ENCODE measurements at regions not wholly inside any gene's neighbourhood (a gene's known extent, or its start where the extent isn't known, plus 50 kb on each side); places are given as distances from the start of the nearest gene placed in this dataset.

DNA sequence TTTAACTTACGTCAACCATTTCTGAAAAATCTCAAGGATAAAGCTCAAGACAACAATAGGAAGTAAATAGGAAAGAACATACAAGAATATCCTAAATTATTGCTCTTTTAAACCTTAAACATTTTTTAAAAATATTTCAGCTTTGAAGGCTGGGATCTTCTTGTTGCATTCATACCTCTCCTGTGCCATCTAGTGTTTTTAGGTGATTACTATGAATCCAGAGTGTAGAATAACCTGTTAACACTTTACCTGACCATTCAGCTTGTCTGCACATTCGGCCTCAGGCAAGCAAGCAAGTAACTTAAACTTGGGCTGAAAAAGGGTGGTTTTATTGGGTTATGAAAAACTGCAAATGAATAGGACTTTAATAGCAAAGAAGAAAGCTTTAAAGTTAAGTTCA, 507.8 kb upstream of the INTU start:
- no peak for DNase-seq

- DNase-seq = no peak
Measured at GRCh38 chr4:127126718-127127117, 506.0 kb upstream of the INTU start.

DNA sequence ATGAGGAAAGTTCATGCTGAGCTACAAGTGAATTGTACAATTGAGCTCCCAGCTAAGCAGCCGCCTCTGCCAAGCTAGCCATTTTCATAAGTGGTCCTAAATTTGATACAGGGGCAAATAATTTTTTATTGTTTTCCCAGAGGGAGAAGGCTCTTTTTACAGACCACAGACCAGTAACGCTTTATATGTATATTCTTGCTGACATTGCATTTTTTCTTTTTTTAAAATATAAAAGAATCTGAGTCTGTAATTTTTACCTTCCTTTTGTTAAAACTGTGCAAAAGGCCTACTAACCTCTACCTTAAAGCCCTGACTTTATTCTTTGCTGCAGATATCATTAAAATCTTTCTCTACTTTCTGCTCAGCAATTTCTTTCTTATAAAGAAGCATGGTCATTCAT, 501.2 kb upstream of the INTU start:
- no peak for DNase-seq

GRCh38 chr4:127134490-127134889, 498.3 kb upstream of the INTU start:
- DNase-seq = no peak

GRCh38 chr4:127138586-127138985, 494.2 kb upstream of the INTU start:
- no peak for DNase-seq

GRCh38 chr4:127139788-127140286, 492.9 kb upstream of the INTU start:
- no peak for DNase-seq

- DNase-seq = no peak
Measured at GRCh38 chr4:127140306-127140705, 492.5 kb upstream of the INTU start.

DNA sequence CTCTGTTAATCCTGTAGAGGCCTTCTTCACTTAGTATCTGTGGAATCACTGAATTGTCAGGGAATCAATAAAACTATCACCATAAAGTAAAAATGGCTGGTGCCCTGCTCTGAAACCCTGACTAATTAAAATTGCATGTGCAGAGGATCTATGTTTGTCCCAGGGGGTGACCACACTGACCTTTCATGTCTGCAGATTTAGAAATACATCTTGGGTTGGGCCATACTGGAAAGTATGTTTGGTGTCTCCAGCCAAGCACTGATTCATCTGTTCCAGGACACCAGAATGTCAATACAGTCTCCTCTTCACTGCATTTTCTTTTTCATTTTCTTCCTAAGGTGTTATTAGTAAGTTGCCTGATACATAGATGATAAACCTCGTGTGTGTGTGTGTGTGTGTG, 490.9 kb upstream of the INTU start:
- no peak for DNase-seq

DNA sequence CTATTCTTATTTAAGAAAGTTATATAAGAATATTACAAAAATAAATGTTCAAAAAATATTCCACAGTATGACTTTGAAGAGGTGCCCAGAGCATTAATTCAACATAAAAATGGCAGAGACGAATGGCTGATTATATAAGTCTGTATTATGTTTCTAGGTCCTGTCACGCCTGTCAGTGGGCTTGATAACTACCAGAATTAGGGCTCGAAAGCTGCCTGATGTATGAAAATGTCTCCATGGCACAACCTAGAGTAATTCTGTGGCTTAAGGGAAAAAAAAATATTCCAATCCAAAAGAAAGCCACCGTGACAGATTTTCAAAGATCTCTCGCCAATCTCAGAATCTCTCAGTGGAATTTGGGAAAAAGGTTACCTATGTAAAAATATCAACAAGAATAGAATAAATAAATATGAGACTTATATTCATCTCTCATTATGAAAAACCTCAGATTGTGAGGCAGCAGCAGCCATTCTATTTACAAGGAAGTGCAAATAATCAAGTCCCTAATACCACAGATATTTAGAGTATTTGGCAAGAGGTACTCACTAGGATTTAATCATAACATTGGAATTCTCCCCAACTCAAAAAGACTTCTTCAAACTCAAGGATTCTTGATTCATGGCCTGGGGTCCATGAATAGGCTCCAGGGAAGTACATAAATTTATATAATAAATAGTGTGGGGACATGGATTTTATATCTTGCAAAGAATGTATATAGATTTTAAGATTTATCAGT, 489.1 kb upstream of the INTU start:
- DNase-seq = no peak

- DNase-seq = no peak
Measured at GRCh38 chr4:127145006-127145540, 487.7 kb upstream of the INTU start.

GRCh38 chr4:127148165-127148564, 484.6 kb upstream of the INTU start:
- DNase-seq = no peak

DNA sequence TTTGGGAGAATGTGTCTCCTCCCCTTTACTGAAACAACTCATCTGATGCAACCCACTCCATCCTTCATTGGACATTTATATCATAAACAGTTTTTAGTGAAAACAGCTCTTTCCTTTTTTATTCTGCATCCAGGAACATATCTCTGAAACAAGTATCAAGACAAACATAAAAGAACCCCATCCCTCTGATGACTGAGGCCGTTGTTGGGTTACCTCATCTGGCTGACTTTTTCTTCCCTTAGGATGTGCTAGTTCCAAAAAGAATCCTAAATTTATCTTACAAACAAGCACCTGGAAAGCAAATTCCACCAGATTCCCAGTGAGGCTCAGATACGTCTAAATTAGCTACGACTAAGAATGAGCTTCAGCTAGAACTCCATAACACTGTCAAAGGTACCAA, 483.7 kb upstream of the INTU start:
- DNase-seq = no peak

DNA sequence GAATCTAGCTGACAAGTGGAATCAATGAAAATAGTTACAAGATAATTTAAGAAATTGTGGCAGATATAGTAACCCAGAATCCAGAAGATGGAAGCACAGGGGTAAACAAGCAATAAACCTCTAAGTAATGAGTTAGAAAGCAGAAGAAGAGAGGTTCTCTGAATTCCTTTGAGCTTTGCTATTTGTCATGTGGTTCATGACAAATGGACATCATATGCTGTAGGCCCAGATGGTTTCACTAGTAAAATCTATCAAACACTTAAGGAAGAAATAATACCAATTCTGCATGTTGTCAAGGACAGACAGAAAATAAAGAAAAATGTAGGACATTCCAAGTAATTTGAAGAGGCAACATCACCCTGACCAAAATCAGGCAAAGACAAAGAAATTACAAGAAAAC, 480.8 kb upstream of the INTU start:
- no peak for DNase-seq

- DNase-seq = no peak
Measured at GRCh38 chr4:127155116-127155515, 477.6 kb upstream of the INTU start.

GRCh38 chr4:127155555-127155954, 477.2 kb upstream of the INTU start:
- no peak for DNase-seq

- no peak for DNase-seq
Measured at GRCh38 chr4:127162741-127163140, 470.0 kb upstream of the INTU start.

DNA sequence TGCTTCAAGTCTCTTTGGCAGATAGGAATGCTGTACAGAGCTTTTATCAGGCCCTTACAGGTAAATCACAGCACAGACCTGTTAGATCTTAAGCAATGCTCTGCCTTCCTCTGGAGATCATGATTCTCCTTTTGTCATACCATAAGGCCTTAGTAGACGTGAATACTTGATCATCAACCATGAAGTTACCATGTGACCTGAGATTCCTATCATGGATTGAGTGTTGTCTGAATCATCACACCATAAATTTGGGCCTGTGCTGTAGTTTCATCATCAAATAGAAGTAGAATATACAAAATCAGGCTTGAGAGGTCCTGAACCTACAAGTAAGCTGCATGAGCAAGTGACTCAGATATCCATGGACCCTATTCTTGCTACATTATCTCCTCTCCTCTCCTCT, 466.8 kb upstream of the INTU start:
- no peak for DNase-seq

DNA sequence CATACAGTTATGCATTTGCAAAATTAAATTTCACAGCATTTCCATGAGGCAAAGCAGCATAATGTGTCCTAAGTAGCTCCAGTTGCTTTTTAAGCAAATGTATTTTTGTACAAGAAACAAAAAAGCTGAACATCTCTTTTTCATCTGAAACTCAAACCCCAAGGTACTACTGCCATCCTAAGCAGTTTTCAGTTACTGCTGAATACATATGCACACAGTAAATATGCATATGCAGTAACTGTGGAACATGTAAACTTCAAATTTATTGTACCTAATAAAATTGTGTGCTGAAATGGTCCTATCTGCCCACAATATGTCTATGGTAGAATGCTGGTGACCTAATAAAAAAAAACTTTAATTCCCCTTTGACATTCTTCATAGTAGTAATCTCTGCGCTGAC, 458.6 kb upstream of the INTU start:
- DNase-seq = no peak

- DNase-seq = no peak
Measured at GRCh38 chr4:127174616-127175015, 458.1 kb upstream of the INTU start.

DNA sequence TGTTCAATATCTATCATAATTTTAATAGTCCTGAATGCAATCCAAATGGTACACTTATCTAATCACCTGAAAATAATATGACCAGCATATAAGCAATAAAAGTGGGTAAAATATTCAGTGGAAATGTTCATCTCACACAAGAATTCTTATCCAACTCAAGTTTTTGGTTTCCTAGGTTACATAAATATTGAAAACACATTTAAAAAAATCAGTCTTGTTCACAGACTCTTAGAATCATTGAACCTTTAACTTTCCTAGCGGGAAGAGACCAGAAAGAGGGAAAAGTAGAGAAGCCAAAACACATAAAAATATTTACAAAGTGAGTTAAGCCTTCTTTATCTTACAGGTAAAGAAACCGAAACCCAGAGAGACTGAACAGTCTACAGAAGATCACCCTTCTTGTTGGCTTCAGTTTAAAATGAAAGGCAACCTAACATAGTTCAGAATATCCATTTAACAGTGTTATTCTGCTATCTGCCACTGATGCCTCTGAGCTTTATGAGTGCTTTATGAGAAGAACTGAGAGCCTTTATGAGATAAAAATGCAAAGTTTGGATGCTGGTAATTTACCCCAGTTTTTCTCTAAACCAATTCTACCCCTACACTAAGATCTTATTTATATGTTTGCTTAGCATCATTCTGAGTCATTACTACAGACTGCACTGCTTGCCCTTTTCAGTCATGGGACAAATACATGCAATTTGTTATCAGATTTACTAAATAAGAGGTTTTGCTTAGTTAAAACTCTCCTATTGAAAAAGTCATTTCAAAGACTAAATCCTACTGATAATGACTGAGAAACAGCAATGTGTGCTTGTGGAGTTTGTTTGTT, 453.3 kb upstream of the INTU start:
- DNase-seq = no peak

- no peak for DNase-seq
Measured at GRCh38 chr4:127181001-127181400, 451.8 kb upstream of the INTU start.

- no peak for DNase-seq
Measured at GRCh38 chr4:127182687-127183086, 450.1 kb upstream of the INTU start.

GRCh38 chr4:127188847-127189246, 443.9 kb upstream of the INTU start:
- DNase-seq = no peak

DNA sequence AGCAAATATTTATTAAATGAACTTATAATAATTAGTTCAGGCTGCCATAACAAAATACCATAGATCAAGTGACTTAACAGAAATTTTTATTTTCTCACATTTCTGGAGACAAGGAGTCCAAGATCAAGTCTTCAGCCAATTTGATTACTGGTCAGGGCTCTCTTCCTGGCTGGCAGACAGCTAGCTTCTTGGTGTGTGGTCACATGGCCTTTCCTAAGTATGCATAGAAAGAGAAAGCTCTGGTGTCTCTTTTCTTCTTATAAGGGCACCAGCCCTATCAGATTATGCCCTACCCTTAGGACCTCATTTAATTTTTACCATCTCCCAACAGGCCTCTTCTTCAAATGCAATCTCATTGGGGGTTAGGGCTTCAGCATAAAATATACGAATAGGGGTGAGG, 438.5 kb upstream of the INTU start:
- DNase-seq = no peak

Data from C1 segment of cervical spinal cord (tissue), 14 donors.